ENCODE measurements at regions not wholly inside any gene's neighbourhood (a gene's known extent, or its start where the extent isn't known, plus 50 kb on each side); places are given as distances from the start of the nearest gene placed in this dataset.

DNA sequence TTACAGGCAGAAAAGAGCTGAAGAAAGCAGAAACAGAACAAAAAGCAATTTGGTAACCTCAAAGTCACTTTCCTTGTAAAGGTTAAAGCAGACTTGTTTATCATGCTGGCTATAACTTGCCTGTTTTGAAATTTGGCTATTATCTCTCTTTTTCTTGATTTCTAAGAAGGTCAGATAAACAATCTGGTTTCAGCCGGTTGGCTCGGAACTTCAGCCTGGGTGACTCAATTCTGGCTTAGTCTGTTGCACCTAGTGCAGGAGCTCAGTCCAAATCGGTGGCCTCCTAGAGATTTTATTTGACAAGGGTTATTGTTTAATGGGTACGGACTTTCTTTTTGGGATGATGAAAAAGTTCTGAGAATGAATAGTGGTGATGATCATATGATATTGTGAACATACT is 367.1 kb upstream of the B3GAT1 start:
- no peak for DNase-seq (ENCODE audit: low read depth)
- TF ChIP-seq, protein P1, sequence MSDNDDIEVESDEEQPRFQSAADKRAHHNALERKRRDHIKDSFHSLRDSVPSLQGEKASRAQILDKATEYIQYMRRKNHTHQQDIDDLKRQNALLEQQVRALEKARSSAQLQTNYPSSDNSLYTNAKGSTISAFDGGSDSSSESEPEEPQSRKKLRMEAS (IDR thresholded peaks at IDR 0.05; ENCODE audit: low read depth, low read length) = no peak
- TF ChIP-seq MYC (IDR thresholded peaks at IDR 0.05; ENCODE audit: low read depth, low read length) = no peak
- no peak for TF ChIP-seq POLR2A (IDR thresholded peaks at IDR 0.05; ENCODE audit: extremely low read depth, insufficient read length)
- TF ChIP-seq, protein P2, sequence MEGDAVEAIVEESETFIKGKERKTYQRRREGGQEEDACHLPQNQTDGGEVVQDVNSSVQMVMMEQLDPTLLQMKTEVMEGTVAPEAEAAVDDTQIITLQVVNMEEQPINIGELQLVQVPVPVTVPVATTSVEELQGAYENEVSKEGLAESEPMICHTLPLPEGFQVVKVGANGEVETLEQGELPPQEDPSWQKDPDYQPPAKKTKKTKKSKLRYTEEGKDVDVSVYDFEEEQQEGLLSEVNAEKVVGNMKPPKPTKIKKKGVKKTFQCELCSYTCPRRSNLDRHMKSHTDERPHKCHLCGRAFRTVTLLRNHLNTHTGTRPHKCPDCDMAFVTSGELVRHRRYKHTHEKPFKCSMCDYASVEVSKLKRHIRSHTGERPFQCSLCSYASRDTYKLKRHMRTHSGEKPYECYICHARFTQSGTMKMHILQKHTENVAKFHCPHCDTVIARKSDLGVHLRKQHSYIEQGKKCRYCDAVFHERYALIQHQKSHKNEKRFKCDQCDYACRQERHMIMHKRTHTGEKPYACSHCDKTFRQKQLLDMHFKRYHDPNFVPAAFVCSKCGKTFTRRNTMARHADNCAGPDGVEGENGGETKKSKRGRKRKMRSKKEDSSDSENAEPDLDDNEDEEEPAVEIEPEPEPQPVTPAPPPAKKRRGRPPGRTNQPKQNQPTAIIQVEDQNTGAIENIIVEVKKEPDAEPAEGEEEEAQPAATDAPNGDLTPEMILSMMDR (IDR thresholded peaks at IDR 0.05; ENCODE audit: low read depth, low read length) = no peak
- no peak overlapping the region for H3K4me3 ChIP-seq (ENCODE audit: low read depth, low read length)

DNA sequence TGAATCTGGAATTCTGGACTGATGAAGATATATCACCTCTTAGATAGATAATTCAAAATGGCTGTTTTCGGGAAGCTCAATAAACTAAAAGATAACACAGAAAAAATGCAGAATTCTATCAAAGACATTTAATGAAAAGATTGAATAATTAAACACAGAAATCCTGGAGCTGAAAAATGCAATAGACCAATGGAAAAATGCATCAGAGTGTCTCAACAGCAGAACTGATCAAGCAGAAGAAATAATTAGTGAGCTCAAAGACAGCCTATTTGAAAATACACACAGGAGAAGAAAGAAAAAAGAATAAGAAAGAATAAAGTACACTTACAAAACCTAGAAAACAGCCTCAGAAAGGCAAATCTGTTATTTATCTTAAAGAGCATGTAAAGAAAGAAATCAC is 356.4 kb upstream of the B3GAT1 start:
- no peak for DNase-seq (ENCODE audit: low read depth)
- no peak for TF ChIP-seq MYC (IDR thresholded peaks at IDR 0.05; ENCODE audit: low read depth, low read length)
- TF ChIP-seq, protein P2 (IDR thresholded peaks at IDR 0.05; ENCODE audit: low read depth, low read length) = no peak
- no peak for TF ChIP-seq POLR2A (IDR thresholded peaks at IDR 0.05; ENCODE audit: extremely low read depth, insufficient read length)
- TF ChIP-seq, protein P1 (IDR thresholded peaks at IDR 0.05; ENCODE audit: low read depth, low read length) = no peak
- no peak overlapping the region for H3K4me3 ChIP-seq (ENCODE audit: low read depth, low read length)

DNA sequence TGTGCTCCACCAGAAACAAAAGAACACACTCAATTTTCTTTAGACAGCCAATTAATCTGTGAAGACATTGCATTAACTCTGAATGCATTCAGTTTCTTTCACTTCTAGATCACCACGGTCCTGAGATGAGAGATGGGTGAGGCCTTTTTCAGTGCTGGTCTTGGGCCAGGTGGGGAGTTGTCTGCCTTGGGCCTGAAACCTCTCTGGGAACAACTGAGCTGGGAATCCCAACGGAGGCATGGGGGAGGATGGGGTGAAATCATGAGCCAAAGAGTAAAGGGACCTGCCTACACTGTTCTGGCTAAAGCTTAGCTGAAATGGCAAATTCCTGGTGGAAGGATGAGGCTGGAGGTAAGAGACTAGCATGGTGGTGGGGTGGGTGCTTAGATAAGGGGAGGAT is 353.5 kb upstream of the B3GAT1 start:
- TF ChIP-seq, protein P1 (IDR thresholded peaks at IDR 0.05; ENCODE audit: low read depth, low read length) = no peak
- TF ChIP-seq, protein P2 (IDR thresholded peaks at IDR 0.05; ENCODE audit: low read depth, low read length) = no peak
- TF ChIP-seq POLR2A (IDR thresholded peaks at IDR 0.05; ENCODE audit: extremely low read depth, insufficient read length) (no peak), MYC (IDR thresholded peaks at IDR 0.05; ENCODE audit: low read depth, low read length) (no peak)

DNA sequence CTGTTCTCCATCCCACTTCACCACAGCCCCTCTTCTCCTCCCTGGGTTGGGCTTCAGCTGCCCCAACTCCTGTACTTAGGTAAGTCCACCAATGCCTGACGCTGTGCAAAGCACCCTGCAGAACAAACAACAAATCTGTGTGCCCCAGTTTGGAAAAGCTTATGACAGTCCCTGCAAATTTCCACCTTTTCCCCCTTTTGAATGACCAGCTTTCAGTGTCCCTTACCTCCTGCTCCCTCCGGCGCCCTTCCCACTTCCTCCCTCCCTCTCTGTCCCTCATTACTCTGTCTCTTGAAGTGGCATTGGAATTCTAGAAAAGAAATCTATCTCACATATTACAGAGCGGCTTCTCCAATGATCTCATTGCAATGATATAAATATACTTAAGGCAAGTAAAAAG is 352.9 kb upstream of the B3GAT1 start:
- H3K4me3 ChIP-seq (ENCODE audit: low read depth, low read length) = no peak overlapping the region
- TF ChIP-seq MYC (IDR thresholded peaks at IDR 0.05; ENCODE audit: low read depth, low read length) = no peak
- TF ChIP-seq, protein P1 (IDR thresholded peaks at IDR 0.05; ENCODE audit: low read depth, low read length) = no peak
- TF ChIP-seq POLR2A (IDR thresholded peaks at IDR 0.05; ENCODE audit: extremely low read depth, insufficient read length) = no peak
- TF ChIP-seq, protein P2 (IDR thresholded peaks at IDR 0.05; ENCODE audit: low read depth, low read length) = no peak
- no peak for DNase-seq (ENCODE audit: low read depth)

More for the DNA sequence above, 353.5 kb upstream of the B3GAT1 start:
- H3K4me3 ChIP-seq (ENCODE audit: low read depth, low read length) = no peak overlapping the region
- no peak for DNase-seq (ENCODE audit: low read depth)

DNA sequence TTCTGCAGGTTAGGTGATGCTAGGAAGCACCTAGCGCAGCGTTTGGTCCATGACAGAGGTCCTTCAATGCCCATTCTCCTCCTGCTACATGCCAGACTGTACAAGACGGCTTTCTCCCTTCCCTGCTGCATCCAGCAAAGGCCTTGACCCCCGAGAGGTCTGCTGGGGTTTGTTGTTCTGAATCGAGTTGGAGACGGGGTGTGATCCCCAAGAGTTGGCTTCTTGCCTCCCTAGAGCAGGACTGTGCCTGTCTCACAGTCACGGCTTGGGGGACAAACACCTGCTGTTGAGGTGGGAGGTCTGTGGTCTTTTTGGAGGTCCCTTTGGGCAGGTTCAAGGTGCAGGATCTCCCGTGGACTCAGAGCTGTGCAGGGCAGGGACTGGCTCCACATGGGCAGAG is 352.3 kb upstream of the B3GAT1 start:
- no peak for TF ChIP-seq MYC (IDR thresholded peaks at IDR 0.05; ENCODE audit: low read depth, low read length)
- TF ChIP-seq, protein P2 (IDR thresholded peaks at IDR 0.05; ENCODE audit: low read depth, low read length) = no peak
- TF ChIP-seq, protein P1 (IDR thresholded peaks at IDR 0.05; ENCODE audit: low read depth, low read length) = no peak
- H3K4me3 ChIP-seq (ENCODE audit: low read depth, low read length) = no peak overlapping the region
- DNase-seq (ENCODE audit: low read depth) = no peak

DNA sequence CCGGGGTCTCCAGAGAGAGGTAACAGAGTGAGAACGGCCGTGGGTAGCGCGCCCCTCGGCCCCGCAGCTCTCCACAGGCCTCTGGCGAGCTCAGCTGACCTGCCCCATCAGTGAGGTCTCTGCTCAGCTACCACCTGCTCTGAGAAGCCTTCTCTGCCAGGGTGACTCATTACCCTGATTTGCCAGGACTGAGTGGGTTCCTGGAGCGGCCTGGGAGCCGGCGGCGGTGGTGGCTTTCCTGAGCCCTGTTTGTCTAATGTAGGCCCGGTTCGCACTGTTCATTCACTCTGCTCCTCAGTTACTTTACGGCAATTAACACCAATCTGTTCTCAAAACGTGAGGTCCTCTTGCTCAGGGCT is 351.0 kb upstream of the B3GAT1 start:
- no peak for TF ChIP-seq POLR2A (IDR thresholded peaks at IDR 0.05; ENCODE audit: extremely low read depth, insufficient read length)
- TF ChIP-seq, protein P2 (IDR thresholded peaks at IDR 0.05; ENCODE audit: low read depth, low read length) = no peak
- TF ChIP-seq, protein P1 (IDR thresholded peaks at IDR 0.05; ENCODE audit: low read depth, low read length) = no peak
- DNase-seq (ENCODE audit: low read depth) = no peak
- H3K4me3 ChIP-seq (ENCODE audit: low read depth, low read length) = no peak overlapping the region

Measured in NB4 (cell line).